Smooth muscle cell (in vitro differentiated cells): ENCODE measurements at regions not wholly inside any gene's neighbourhood (a gene's known extent, or its start where the extent isn't known, plus 50 kb on each side); places are given as distances from the start of the nearest gene placed in this dataset.

Source experiments
- DNase-seq: peaks from one replicate; lab custom pipeline; 2025; ENCODE audit not compliant: unreplicated experiment; lab: John Stamatoyannopoulos, UW
- H2AFZ ChIP-seq: fragments of 200-600 bp; sonication (generic); 2 replicates; pipeline ENCODE4 v1.6.0; 2016; ENCODE audit warnings: antibody characterized with exemption, low read depth, mild to moderate bottlenecking
- H3F3A ChIP-seq: fragments of 200-600 bp; sonication (generic); 2 replicates; pipeline ENCODE4 v1.6.0; 2017; ENCODE audit warnings: antibody characterized with exemption, low read depth
- H3K27ac ChIP-seq: fragments of 200-600 bp; sonication (generic); 2 replicates; pipeline ENCODE4 v1.5.1; 2016; ENCODE audit warnings: low read depth, mild to moderate bottlenecking
- H3K27me3 ChIP-seq: fragments of 200-600 bp; sonication (generic); 2 replicates; pipeline ENCODE4 v1.6.1; 2016; ENCODE audit warnings: low read depth, mild to moderate bottlenecking
- H3K36me3 ChIP-seq: fragments of 200-600 bp; sonication (generic); 2 replicates; pipeline ENCODE4 v1.5.1; 2016; ENCODE audit warnings: low read depth
- H3K4me1 ChIP-seq: fragments of 200-600 bp; sonication (generic); 2 replicates; pipeline ENCODE4 v1.5.1; 2016; ENCODE audit warnings: low read depth
- H3K4me2 ChIP-seq: fragments of 200-600 bp; sonication (generic); 2 replicates; pipeline ENCODE4 v1.6.0; 2016; ENCODE audit warnings: mild to moderate bottlenecking
- H3K4me3 ChIP-seq: fragments of 200-600 bp; sonication (generic); 2 replicates; pipeline ENCODE4 v1.5.1; 2016; ENCODE audit warnings: mild to moderate bottlenecking
- H3K79me2 ChIP-seq: fragments of 200-600 bp; sonication (generic); 2 replicates; pipeline ENCODE4 v1.6.0; 2016; ENCODE audit warnings: low read depth, mild to moderate bottlenecking
- H3K9ac ChIP-seq: fragments of 200-600 bp; sonication (generic); 2 replicates; pipeline ENCODE4 v1.6.0; 2016; ENCODE audit warnings: low read depth
- H3K9me3 ChIP-seq: fragments of 200-600 bp; sonication (generic); replicated peaks from 2 replicates; pipeline ENCODE4 v1.5.1; 2016; ENCODE audit warnings: low read depth
- H4K20me1 ChIP-seq: fragments of 200-600 bp; sonication (generic); 2 replicates; pipeline ENCODE4 v1.6.0; 2016; ENCODE audit warnings: low read depth
- WGBS: methylation state at CpG from one replicate; pipeline ENCODE4 v1.1.7; 2016; ENCODE audit warnings: low lambda C conversion rate; 5-methylcytosine and 5-hydroxymethylcytosine counted together
- TF ChIP-seq, protein P1 (sequence below): fragments of 200-600 bp; sonication (generic); IDR thresholded peaks from 2 replicates; pipeline ENCODE4 v1.5.1; 2017; ENCODE audit warnings: borderline replicate concordance, mild to moderate bottlenecking, antibody characterized with exemption; ENCODE audit not compliant: insufficient read depth, poor library complexity, severe bottlenecking

DNA sequence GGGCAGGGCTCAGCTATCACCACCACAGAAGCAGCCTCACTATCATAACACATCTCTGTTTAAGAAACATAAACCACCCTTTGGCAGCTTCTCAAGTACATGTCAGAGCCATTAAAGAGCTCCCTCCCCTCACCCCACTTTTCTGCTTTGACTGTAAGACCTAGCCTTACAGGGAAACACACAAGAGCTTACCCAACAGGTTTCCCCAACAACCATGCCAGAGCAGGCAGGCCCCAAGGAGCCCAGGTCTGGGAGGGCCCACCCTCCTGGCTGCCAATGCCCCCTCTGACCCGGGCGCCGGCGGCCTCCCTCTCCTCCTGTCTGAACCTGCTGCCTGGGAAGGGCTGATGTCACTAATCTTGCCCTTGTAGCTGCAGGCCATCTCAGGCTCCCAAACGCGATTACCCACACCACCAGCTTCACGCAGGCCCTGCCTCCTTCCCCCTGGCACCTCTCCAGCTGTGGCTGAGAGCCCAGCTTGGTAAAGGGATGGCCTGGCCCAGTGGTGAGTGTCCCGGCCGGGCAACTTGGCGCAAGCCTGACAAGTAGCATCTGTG is 402.0 kb downstream of the MAFB start:
- H3K4me3 ChIP-seq, result no peak overlapping the region
- H3K9me3 ChIP-seq, result no peaks in the 10 kb centered on the region
- H3K79me2 ChIP-seq, result no peaks in the 10 kb centered on the region
- no peak overlapping the region for H3K27ac ChIP-seq
- TF ChIP-seq, protein P1, sequence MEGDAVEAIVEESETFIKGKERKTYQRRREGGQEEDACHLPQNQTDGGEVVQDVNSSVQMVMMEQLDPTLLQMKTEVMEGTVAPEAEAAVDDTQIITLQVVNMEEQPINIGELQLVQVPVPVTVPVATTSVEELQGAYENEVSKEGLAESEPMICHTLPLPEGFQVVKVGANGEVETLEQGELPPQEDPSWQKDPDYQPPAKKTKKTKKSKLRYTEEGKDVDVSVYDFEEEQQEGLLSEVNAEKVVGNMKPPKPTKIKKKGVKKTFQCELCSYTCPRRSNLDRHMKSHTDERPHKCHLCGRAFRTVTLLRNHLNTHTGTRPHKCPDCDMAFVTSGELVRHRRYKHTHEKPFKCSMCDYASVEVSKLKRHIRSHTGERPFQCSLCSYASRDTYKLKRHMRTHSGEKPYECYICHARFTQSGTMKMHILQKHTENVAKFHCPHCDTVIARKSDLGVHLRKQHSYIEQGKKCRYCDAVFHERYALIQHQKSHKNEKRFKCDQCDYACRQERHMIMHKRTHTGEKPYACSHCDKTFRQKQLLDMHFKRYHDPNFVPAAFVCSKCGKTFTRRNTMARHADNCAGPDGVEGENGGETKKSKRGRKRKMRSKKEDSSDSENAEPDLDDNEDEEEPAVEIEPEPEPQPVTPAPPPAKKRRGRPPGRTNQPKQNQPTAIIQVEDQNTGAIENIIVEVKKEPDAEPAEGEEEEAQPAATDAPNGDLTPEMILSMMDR, result no peak
- H4K20me1 ChIP-seq, result no peaks in the 10 kb centered on the region
- no peak overlapping the region for H3K9ac ChIP-seq
- 87% methylated on average over 10 of the region's 10 CpGs for WGBS
- no peak for DNase-seq
- no peak overlapping the region for H3K4me2 ChIP-seq
- H3F3A ChIP-seq, result no peaks in the 10 kb centered on the region
- H3K4me1 ChIP-seq, result no peaks in the 10 kb centered on the region
- no peaks in the 10 kb centered on the region for H3K27me3 ChIP-seq
- no peaks in the 10 kb centered on the region for H3K36me3 ChIP-seq
- no peak overlapping the region for H2AFZ ChIP-seq

DNA sequence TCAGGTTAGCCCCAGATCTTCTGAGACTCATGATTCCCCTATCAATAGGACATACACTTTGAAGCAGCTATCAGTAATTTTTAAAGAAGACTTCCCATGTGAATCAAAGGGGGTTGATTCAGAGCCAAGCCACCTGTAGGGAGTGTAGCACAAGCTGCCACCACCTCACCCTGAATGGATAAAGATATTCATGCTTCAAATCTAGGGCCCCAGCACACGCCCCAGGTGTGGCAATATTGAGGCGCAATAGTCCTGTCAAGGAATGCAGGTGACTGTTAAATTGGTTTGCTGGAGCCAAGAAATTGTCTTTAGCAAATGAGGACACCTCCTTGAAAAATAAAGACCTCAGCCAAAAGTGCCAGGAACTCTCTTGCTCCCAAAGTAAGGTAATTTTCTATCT is 404.4 kb downstream of the MAFB start:
- 92% methylated on average over 2 of the region's 2 CpGs for WGBS
- Histone ChIP-seq H2AFZ (no peak overlapping the region), H3F3A (no peaks in the 10 kb centered on the region), H3K9me3 (no peaks in the 10 kb centered on the region), H3K27ac (no peak overlapping the region), H3K79me2 (no peaks in the 10 kb centered on the region), H3K4me2 (no peak overlapping the region), H3K9ac (no peak overlapping the region), H3K4me3 (no peak overlapping the region), H4K20me1 (no peaks in the 10 kb centered on the region), H3K4me1 (peaks cover 4% of the 10 kb centered on the region), H3K27me3 (no peaks in the 10 kb centered on the region), H3K36me3 (no peaks in the 10 kb centered on the region)
- DNase-seq, result no peak
- TF ChIP-seq, protein P1, result no peak

DNA sequence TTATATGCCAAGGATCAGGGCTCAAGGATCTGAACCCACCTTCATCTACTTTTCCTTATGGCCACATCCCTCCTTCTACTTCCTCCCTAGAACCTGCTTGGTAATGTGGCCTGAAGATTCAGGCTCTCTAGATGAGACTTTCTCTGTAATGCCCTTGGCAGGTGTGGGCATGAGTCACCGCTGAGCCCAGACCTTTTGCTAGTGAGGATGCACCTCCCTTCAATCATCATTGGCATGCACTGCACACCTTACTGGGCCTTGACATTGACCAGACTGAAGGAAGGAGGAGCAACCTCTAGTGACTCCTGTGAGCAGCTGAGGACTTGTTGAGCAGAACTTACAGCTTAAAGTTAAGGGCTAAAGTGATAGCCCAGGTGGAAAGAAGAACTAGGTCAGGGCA is 405.3 kb downstream of the MAFB start:
- no peaks in the 10 kb centered on the region for H3K36me3 ChIP-seq
- no peaks in the 10 kb centered on the region for H4K20me1 ChIP-seq
- peaks cover 5% of the 10 kb centered on the region for H3F3A ChIP-seq
- H2AFZ ChIP-seq, result no peak overlapping the region
- H3K4me1 ChIP-seq, result peaks cover 12% of the 10 kb centered on the region
- H3K27me3 ChIP-seq, result no peaks in the 10 kb centered on the region
- no peak overlapping the region for H3K27ac ChIP-seq
- H3K9ac ChIP-seq, result no peak overlapping the region
- peak overlapping the region; percentile 8 for H3K4me2 ChIP-seq
- TF ChIP-seq, protein P1, result no peak
- WGBS, result 77% methylated on average over 1 of the region's 1 CpG
- DNase-seq, result no peak
- H3K9me3 ChIP-seq, result no peaks in the 10 kb centered on the region
- H3K79me2 ChIP-seq, result no peaks in the 10 kb centered on the region
- no peak overlapping the region for H3K4me3 ChIP-seq

DNA sequence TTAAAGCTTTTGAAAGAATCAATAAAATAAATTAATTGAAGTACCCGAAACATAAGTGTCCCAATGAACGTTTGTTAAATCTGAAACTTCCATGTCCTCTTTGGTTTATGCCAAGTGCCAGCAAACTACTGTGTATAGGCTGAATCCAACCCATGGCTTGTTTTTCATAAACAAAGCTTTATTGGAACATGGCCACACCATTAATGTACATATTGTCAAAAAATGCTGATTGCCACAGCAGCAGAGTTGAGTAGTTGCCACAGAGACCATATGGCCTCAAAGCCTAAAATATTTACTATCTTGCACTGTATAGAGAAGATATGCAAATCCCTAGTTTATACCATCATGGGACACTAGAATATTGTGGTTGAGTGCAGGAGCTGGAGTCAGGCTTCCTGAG is 406.1 kb downstream of the MAFB start:
- Histone ChIP-seq H3K9ac (no peak overlapping the region), H3K9me3 (no peaks in the 10 kb centered on the region), H3K4me2 (peak overlapping the region; percentile 8), H3F3A (peaks cover 13% of the 10 kb centered on the region), H3K36me3 (no peaks in the 10 kb centered on the region), H3K27me3 (no peaks in the 10 kb centered on the region), H2AFZ (no peak overlapping the region), H3K79me2 (no peaks in the 10 kb centered on the region), H3K4me3 (no peak overlapping the region), H4K20me1 (no peaks in the 10 kb centered on the region), H3K27ac (no peak overlapping the region), H3K4me1 (peaks cover 12% of the 10 kb centered on the region)
- TF ChIP-seq, protein P1, result no peak
- WGBS, result 91% methylated on average over 2 of the region's 2 CpGs
- DNase-seq, result no peak
